RWPE1 (cell line): ENCODE measurements at regions not wholly inside any gene's neighbourhood (a gene's known extent, or its start where the extent isn't known, plus 50 kb on each side); places are given as distances from the start of the nearest gene placed in this dataset.

ENCODE experiments used
- CTCF ChIA-PET: fragments of 350-600 bp; sonication (Branson Sonifier 250); formaldehyde crosslinking; extraction: SDS; loops from one replicate; lab custom pipeline; 2021; lab: Yijun Ruan, JAX
- POLR2A ChIA-PET: fragments of 400-600 bp; formaldehyde crosslinking; extraction: SDS; loops from one replicate; lab custom pipeline; 2020; ENCODE audit warnings: antibody characterized with exemption; ENCODE audit not compliant: low non-redundant PET; lab: Yijun Ruan, JAX
- DNase-seq: peaks from one replicate; pipeline ENCODE4 v3.0.0; 2012; ENCODE audit warnings: low spot score
- H3K27ac ChIP-seq: fragments of 450-650 bp; 2 replicates; pipeline ENCODE4 v1.5.1; 2017
- CTCF ChIP-seq: fragments of 450-650 bp; conservative IDR thresholded peaks from 2 replicates; pipeline ENCODE4 v1.5.1; 2017; ENCODE audit warnings: low read depth, mild to moderate bottlenecking

GRCh38 chr10:42969147-42969546 lies 107.7 kb upstream of the RET start:
- H3K27ac ChIP-seq, result no peak overlapping the region
- DNase-seq, result no peak
- ChIA-PET CTCF (no interaction called here), POLR2A (no interaction called here)
- TF ChIP-seq CTCF, result no peak

GRCh38 chr10:42969909-42970308 lies 107.0 kb upstream of the RET start:
- ChIA-PET POLR2A (no interaction called here), CTCF (no interaction called here)
- H3K27ac ChIP-seq, result no peak overlapping the region
- no peak for DNase-seq
- no peak for TF ChIP-seq CTCF

GRCh38 chr10:42970451-42971250 lies 106.2 kb upstream of the RET start:
- H3K27ac ChIP-seq, result no peak overlapping the region
- TF ChIP-seq CTCF, result no peak
- no peak for DNase-seq
- ChIA-PET CTCF (interaction anchor here (0.7 kb wide), 1 partner anchor 36 kb away, joined by 3 read pairs; no protein-coding TSS in a partner anchor), POLR2A (no interaction called here)

- TF ChIP-seq CTCF, result no peak
- CTCF ChIA-PET, result no interaction called here
- POLR2A ChIA-PET, result no interaction called here
- H3K27ac ChIP-seq, result no peak overlapping the region
- no peak for DNase-seq
Measured at GRCh38 chr10:42971251-42971599, 105.6 kb upstream of the RET start.

GRCh38 chr10:42972946-42973345 lies 103.9 kb upstream of the RET start:
- no peak for TF ChIP-seq CTCF
- no peak for DNase-seq
- POLR2A ChIA-PET, result no interaction called here
- CTCF ChIA-PET, result no interaction called here
- no peak overlapping the region for H3K27ac ChIP-seq

- H3K27ac ChIP-seq, result no peak overlapping the region
- ChIA-PET POLR2A (no interaction called here), CTCF (no interaction called here)
- no peak for TF ChIP-seq CTCF
- DNase-seq, result no peak
Measured at GRCh38 chr10:42973411-42973810, 103.5 kb upstream of the RET start.
